Breast epithelium (tissue), 4 donors: ENCODE measurements at regions not wholly inside any gene's neighbourhood (a gene's known extent, or its start where the extent isn't known, plus 50 kb on each side); places are given as distances from the start of the nearest gene placed in this dataset.

Experiments used
- DNase-seq, 2 donors: peaks; one replicate each; pipeline ENCODE4 v3.0.0-alpha.2; 2019; ENCODE audit warnings: low spot score in 2 of 2
- H3K27ac ChIP-seq, 2 donors: fragments of 200-600 bp; sonication (generic) in 1 of 2; one replicate each; pipeline ENCODE4 v1.5.1; 2016 to 2019; ENCODE audit warnings: mild to moderate bottlenecking in 1 of 2
- H3K27me3 ChIP-seq, 2 donors: fragments of 200-600 bp; sonication (generic) in 1 of 2; one replicate each; pipeline versions ENCODE4 v1.5.1 to v1.6.0; 2017 to 2019; ENCODE audit warnings: control low read depth in 1 of 2, mild to moderate bottlenecking in 1 of 2
- H3K36me3 ChIP-seq: fragments of 200-600 bp; one replicate; pipeline ENCODE4 v1.5.1; 2019
- H3K4me1 ChIP-seq, 2 donors: fragments of 200-600 bp; sonication (generic); one replicate each; pipeline ENCODE4 v1.5.1; 2016 to 2019; ENCODE audit warnings: control low read depth in 1 of 2
- H3K4me3 ChIP-seq, 3 donors: fragments of 200-600 bp; sonication (generic); 1 replicate in 2 of 3; 2 replicates in 1 of 3; pipeline ENCODE4 v1.5.1; 2016 to 2019; ENCODE audit warnings: mild to moderate bottlenecking in 3 of 3, moderate library complexity in 2 of 3
- H3K9me3 ChIP-seq, 2 donors: fragments of 200-600 bp; sonication (generic) in 1 of 2; one replicate each; pipeline ENCODE4 v1.5.1; 2016 to 2019; ENCODE audit warnings: control low read depth in 1 of 2
- CTCF ChIP-seq, 3 donors: fragments of 450-650 bp; IDR thresholded peaks; one replicate each; pipeline ENCODE4 v1.5.1; 2016 to 2017; ENCODE audit warnings: antibody characterized with exemption in 3 of 3, mild to moderate bottlenecking in 3 of 3, moderate library complexity in 3 of 3
- POLR2A ChIP-seq: fragments of 450-650 bp; IDR thresholded peaks from one replicate; pipeline ENCODE4 v1.6.1; 2016; ENCODE audit warnings: antibody characterized with exemption, mild to moderate bottlenecking, moderate library complexity
- POLR2AphosphoS5 ChIP-seq, 3 donors: sonication (generic); formaldehyde crosslinking; IDR thresholded peaks; one replicate each; pipeline ENCODE4 v1.6.1; 2017; ENCODE audit warnings: antibody characterized with exemption in 3 of 3
- intact Hi-C: fragments of 100-400 bp; cut with DNase I; formaldehyde crosslinking; loops from one replicate; pipeline ENCODE4 v1.15.1; 2023; ENCODE audit warnings: low total_unique reads

- H3K27ac ChIP-seq = no peak overlapping the region
- no peak overlapping the region for H3K4me3 ChIP-seq
- intact Hi-C loops = no loop called here
- no peaks in the 10 kb centered on the region for H3K36me3 ChIP-seq
- TF ChIP-seq POLR2AphosphoS5 (IDR thresholded peaks at IDR 0.05) = no peak
- no peak for TF ChIP-seq CTCF (IDR thresholded peaks at IDR 0.05)
- TF ChIP-seq POLR2A = no peak
- no peak for DNase-seq
- no peaks in the 10 kb centered on the region for H3K9me3 ChIP-seq
- H3K27me3 ChIP-seq = no peaks in the 10 kb centered on the region
- no peaks in the 10 kb centered on the region for H3K4me1 ChIP-seq
Measured at GRCh38 chr4:61079976-61080375, 120.2 kb upstream of the ADGRL3 start.

- intact Hi-C loops = no loop called here
- H3K36me3 ChIP-seq = no peaks in the 10 kb centered on the region
- no peaks in the 10 kb centered on the region for H3K9me3 ChIP-seq
- TF ChIP-seq POLR2A (no peak), POLR2AphosphoS5 (IDR thresholded peaks at IDR 0.05) (no peak), CTCF (IDR thresholded peaks at IDR 0.05) (no peak)
- H3K27me3 ChIP-seq = no peaks in the 10 kb centered on the region
- H3K27ac ChIP-seq = no peak overlapping the region
- H3K4me1 ChIP-seq = no peaks in the 10 kb centered on the region
- H3K4me3 ChIP-seq = no peak overlapping the region
- DNase-seq = no peak
Measured at GRCh38 chr4:61085534-61085933, 114.6 kb upstream of the ADGRL3 start.

DNA sequence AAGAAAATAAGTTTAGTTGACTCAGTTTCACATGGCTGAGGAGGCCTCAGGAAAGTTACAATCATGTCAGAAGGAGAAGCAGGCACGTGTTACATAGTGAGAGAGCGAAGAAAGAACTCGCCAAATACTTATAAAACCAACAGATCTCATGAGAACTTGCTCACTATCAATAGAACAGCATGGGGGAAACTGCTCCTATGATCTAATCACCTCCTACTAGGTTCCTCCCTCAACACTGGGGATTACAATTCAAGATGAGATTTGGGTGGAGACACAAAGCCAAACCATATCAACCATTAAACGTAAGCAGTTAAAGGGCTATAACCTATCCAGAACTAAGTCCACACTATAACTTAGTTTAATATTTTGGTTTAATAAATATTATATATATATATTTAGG is 113.8 kb upstream of the ADGRL3 start:
- Histone ChIP-seq H3K4me3 (no peak overlapping the region), H3K27me3 (no peaks in the 10 kb centered on the region), H3K9me3 (no peaks in the 10 kb centered on the region), H3K36me3 (no peaks in the 10 kb centered on the region), H3K4me1 (no peaks in the 10 kb centered on the region), H3K27ac (no peak overlapping the region)
- no peak for TF ChIP-seq POLR2A
- TF ChIP-seq POLR2AphosphoS5 (IDR thresholded peaks at IDR 0.05) = no peak
- TF ChIP-seq CTCF (IDR thresholded peaks at IDR 0.05) = no peak
- intact Hi-C loops = no loop called here
- DNase-seq = no peak

- DNase-seq = no peak
- no peaks in the 10 kb centered on the region for H3K4me1 ChIP-seq
- H3K4me3 ChIP-seq = no peak overlapping the region
- no peak overlapping the region for H3K27ac ChIP-seq
- TF ChIP-seq POLR2AphosphoS5 (IDR thresholded peaks at IDR 0.05) (no peak), CTCF (IDR thresholded peaks at IDR 0.05) (no peak), POLR2A (no peak)
- intact Hi-C loops = no loop called here
- no peaks in the 10 kb centered on the region for H3K27me3 ChIP-seq
- no peaks in the 10 kb centered on the region for H3K9me3 ChIP-seq
- no peaks in the 10 kb centered on the region for H3K36me3 ChIP-seq
Measured at GRCh38 chr4:61086979-61087378, 113.1 kb upstream of the ADGRL3 start.

GRCh38 chr4:61094854-61095598 is 105.1 kb upstream of the ADGRL3 start:
- Histone ChIP-seq H3K27ac (no peak overlapping the region), H3K9me3 (no peaks in the 10 kb centered on the region), H3K27me3 (no peaks in the 10 kb centered on the region), H3K4me1 (no peaks in the 10 kb centered on the region), H3K36me3 (no peaks in the 10 kb centered on the region), H3K4me3 (no peak overlapping the region)
- intact Hi-C loops = no loop called here
- no peak for DNase-seq
- TF ChIP-seq CTCF (IDR thresholded peaks at IDR 0.05) (no peak), POLR2A (no peak), POLR2AphosphoS5 (IDR thresholded peaks at IDR 0.05) (no peak)
